ENCODE measurements at regions not wholly inside any gene's neighbourhood (a gene's known extent, or its start where the extent isn't known, plus 50 kb on each side); places are given as distances from the start of the nearest gene placed in this dataset.

DNA sequence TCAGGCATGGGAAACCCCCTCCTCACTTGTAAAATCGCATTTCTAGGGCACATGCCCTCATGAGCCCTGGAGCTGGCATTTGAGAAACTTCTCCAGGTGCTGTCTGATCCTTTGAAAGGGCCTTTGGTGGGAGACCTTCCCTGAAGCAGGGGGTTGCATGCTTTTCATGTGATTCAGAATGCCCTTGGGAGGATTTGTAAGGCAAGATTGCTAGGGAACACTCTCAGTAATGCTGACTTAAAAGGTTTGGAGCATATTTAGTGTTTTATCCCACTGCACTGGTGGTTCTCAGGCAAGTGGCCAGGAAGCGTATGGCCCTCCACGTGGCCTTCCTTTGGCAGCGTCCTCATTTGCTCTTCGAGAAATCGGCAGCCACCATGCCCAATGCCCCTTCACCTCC lies 164.1 kb downstream of the ARRDC4 start:
- TF ChIP-seq, protein P1, sequence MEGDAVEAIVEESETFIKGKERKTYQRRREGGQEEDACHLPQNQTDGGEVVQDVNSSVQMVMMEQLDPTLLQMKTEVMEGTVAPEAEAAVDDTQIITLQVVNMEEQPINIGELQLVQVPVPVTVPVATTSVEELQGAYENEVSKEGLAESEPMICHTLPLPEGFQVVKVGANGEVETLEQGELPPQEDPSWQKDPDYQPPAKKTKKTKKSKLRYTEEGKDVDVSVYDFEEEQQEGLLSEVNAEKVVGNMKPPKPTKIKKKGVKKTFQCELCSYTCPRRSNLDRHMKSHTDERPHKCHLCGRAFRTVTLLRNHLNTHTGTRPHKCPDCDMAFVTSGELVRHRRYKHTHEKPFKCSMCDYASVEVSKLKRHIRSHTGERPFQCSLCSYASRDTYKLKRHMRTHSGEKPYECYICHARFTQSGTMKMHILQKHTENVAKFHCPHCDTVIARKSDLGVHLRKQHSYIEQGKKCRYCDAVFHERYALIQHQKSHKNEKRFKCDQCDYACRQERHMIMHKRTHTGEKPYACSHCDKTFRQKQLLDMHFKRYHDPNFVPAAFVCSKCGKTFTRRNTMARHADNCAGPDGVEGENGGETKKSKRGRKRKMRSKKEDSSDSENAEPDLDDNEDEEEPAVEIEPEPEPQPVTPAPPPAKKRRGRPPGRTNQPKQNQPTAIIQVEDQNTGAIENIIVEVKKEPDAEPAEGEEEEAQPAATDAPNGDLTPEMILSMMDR (IDR thresholded peaks at IDR 0.05) = no peak
- TF ChIP-seq POLR2A (IDR thresholded peaks at IDR 0.05) = no peak

Measured in esophagus squamous epithelium (tissue), 4 donors.